Liver (tissue), 8 donors: ENCODE measurements at regions not wholly inside any gene's neighbourhood (a gene's known extent, or its start where the extent isn't known, plus 50 kb on each side); places are given as distances from the start of the nearest gene placed in this dataset.

Experiments
- DNase-seq: peaks from one replicate; pipeline ENCODE4 v3.0.0-alpha.2; 2017; ENCODE audit warnings: low spot score
- H3K27ac ChIP-seq, 2 donors: one replicate each; pipeline ENCODE4 v1.7.0; 2013; ENCODE audit warnings: inconsistent platforms in 2 of 2, low read length in 2 of 2, control low read depth in 1 of 2, low read depth in 1 of 2, mild to moderate bottlenecking in 1 of 2
- H3K27me3 ChIP-seq, 4 donors: one replicate each; pipeline versions ENCODE4 v1.6.1 to v1.7.0; 2013; ENCODE audit warnings: low read length in 3 of 4, inconsistent platforms in 1 of 4, mild to moderate bottlenecking in 1 of 4, moderate library complexity in 1 of 4; ENCODE audit not compliant: control insufficient read depth in 4 of 4, insufficient read depth in 4 of 4
- H3K36me3 ChIP-seq, 4 donors: one replicate each; pipeline versions ENCODE4 v1.6.1 to v1.7.0; 2013; ENCODE audit warnings: low read length in 3 of 4, mild to moderate bottlenecking in 3 of 4, low read depth in 1 of 4, moderate library complexity in 1 of 4; ENCODE audit not compliant: control insufficient read depth in 4 of 4, insufficient read depth in 3 of 4
- H3K4me1 ChIP-seq, 4 donors: one replicate each; pipeline versions ENCODE4 v1.6.1 to v1.7.0; 2013; ENCODE audit warnings: low read length in 3 of 4, mild to moderate bottlenecking in 3 of 4, moderate library complexity in 1 of 4; ENCODE audit not compliant: control insufficient read depth in 4 of 4, insufficient read depth in 4 of 4
- H3K4me3 ChIP-seq, 3 donors: one replicate each; pipeline versions ENCODE4 v1.6.1 to v1.7.0; 2013; ENCODE audit warnings: low read length in 3 of 3, control low read depth in 1 of 3, low read depth in 1 of 3, mild to moderate bottlenecking in 1 of 3
- H3K9ac ChIP-seq, 2 donors: one replicate each; pipeline ENCODE4 v1.7.0; 2013; ENCODE audit warnings: low read length in 2 of 2, mild to moderate bottlenecking in 2 of 2, moderate library complexity in 2 of 2, control low read depth in 1 of 2, low read depth in 1 of 2
- H3K9me3 ChIP-seq, 4 donors: one replicate each; pipeline versions ENCODE4 v1.6.1 to v1.7.0; 2013; ENCODE audit warnings: low read length in 3 of 4; ENCODE audit not compliant: control insufficient read depth in 4 of 4
- ATF3 ChIP-seq: IDR thresholded peaks from 2 replicates; pipeline ENCODE4 v1.6.1; 2016; ENCODE audit warnings: antibody characterized with exemption
- CTCF ChIP-seq: fragments of 150-350 bp; IDR thresholded peaks from 2 replicates; pipeline ENCODE4 v1.5.1; 2017; ENCODE audit warnings: improper control_type of control experiment, low read depth, low read length; ENCODE audit not compliant: missing input control
- EGR1 ChIP-seq, 2 donors: IDR thresholded peaks; 2 replicates each; pipeline ENCODE4 v1.6.1; 2016 to 2018; ENCODE audit warnings: antibody characterized with exemption in 2 of 2, low read depth in 2 of 2
- FOXA1 ChIP-seq: IDR thresholded peaks from 2 replicates; pipeline ENCODE4 v1.6.1; 2016; ENCODE audit warnings: antibody characterized with exemption
- FOXA2 ChIP-seq: IDR thresholded peaks from 2 replicates; pipeline ENCODE4 v1.6.1; 2016; ENCODE audit warnings: antibody characterized with exemption
- HNF4A ChIP-seq, 2 donors: conservative IDR thresholded peaks; 2 replicates each; pipeline ENCODE4 v1.6.1; 2016; ENCODE audit warnings: antibody characterized with exemption in 2 of 2, mild to moderate bottlenecking in 2 of 2
- MAX ChIP-seq: IDR thresholded peaks from 2 replicates; pipeline ENCODE4 v1.6.1; 2016; ENCODE audit warnings: antibody characterized with exemption
- NR2F2 ChIP-seq: IDR thresholded peaks from 2 replicates; pipeline ENCODE4 v1.6.1; 2016; ENCODE audit warnings: antibody characterized with exemption
- RAD21 ChIP-seq, 2 donors: IDR thresholded peaks; 2 replicates each; pipeline ENCODE4 v1.6.1; 2016; ENCODE audit warnings: antibody characterized with exemption in 2 of 2, mild to moderate bottlenecking in 2 of 2
- RXRA ChIP-seq, 2 donors: IDR thresholded peaks; 2 replicates each; pipeline ENCODE4 v1.6.1; 2017 to 2018; ENCODE audit warnings: antibody characterized with exemption in 2 of 2, mild to moderate bottlenecking in 1 of 2
- TAF1 ChIP-seq: conservative IDR thresholded peaks from 2 replicates; pipeline ENCODE4 v1.6.1; 2016; ENCODE audit warnings: antibody characterized with exemption, mild to moderate bottlenecking
- ZBTB33 ChIP-seq: IDR thresholded peaks from 2 replicates; pipeline ENCODE4 v1.6.1; 2016; ENCODE audit warnings: antibody characterized with exemption
- WGBS: extraction: QIAGEN DNeasy Blood & Tissue Kit; methylation state at CpG from one replicate; pipeline ENCODE4 v1.1.7; 2013; 5-methylcytosine and 5-hydroxymethylcytosine counted together
- TF ChIP-seq, protein P1 (sequence below): IDR thresholded peaks from 2 replicates; pipeline ENCODE4 v1.6.1; 2016; ENCODE audit warnings: antibody characterized with exemption, mild to moderate bottlenecking
- donor health status: healthy.
- donor health status: healthy.
- donor health status: healthy.
- donor health status: healthy.
- donor health status: healthy.

DNA sequence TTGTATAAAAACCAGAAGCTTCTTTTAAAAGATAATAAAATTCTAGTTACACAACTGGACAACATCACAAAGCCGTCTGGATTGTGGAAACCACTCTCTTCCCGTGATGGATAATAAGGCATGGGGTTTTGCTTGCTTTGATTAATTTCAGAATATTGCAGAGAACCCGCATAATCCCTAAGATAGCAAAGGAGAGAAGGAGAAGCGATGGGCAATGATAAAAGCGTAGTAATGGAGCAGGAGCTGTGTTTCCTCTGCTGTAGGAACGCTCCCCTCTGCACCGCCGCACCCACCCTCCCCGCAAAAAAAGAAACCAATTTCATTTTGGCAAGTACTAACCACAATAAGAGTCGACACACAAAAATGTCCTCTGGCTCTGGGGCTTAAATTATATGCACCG lies 340.9 kb upstream of the PSMD7 start:
- 70% methylated on average over 11 of the region's 11 CpGs for WGBS
- H3K4me3 ChIP-seq: no peak overlapping the region
- H3K27ac ChIP-seq: no peak overlapping the region
- peaks cover 0 to 3% (median 0%) of the 10 kb centered on the region in 4 donors for H3K27me3 ChIP-seq
- H3K4me1 ChIP-seq: no peaks in the 10 kb centered on the region
- H3K36me3 ChIP-seq: no peaks in the 10 kb centered on the region
- H3K9me3 ChIP-seq: no peaks in the 10 kb centered on the region
- no peak for TF ChIP-seq NR2F2
- H3K9ac ChIP-seq: no peak overlapping the region
- DNase-seq: no peak

DNA sequence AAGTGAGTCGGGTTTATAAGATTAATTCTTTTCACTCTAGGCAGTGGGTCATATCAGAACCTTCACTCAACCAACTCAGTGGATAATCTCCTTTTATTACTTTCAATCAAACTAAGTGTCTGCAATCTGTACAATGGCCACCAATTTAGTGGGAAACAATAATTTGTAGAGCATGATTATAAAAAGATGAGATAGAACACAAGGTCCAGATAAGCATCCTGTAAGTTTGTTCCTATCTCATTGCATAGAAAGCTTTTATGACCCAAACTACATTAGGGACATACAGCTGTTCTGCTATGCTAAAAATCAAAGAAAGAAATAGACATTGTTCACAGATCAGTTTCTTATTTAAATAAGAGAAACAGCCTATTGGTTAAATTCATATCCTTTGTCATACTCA lies 341.4 kb upstream of the PSMD7 start:
- H3K9ac ChIP-seq: no peak overlapping the region
- no peaks in the 10 kb centered on the region for H3K4me1 ChIP-seq
- no peaks in the 10 kb centered on the region for H3K36me3 ChIP-seq
- H3K27ac ChIP-seq: no peak overlapping the region
- TF ChIP-seq FOXA2 (no peak), ZBTB33 (no peak), FOXA1 (no peak), EGR1 (IDR thresholded peaks at IDR 0.05; ENCODE audit: low read depth in 2 of 2) (no peak), RAD21 (IDR thresholded peaks at IDR 0.05) (no peak), HNF4A (conservative IDR thresholded peaks at IDR 0.05) (no peak), CTCF (no peak), ATF3 (no peak), RXRA (IDR thresholded peaks at IDR 0.05) (no peak), TAF1 (no peak), MAX (no peak)
- TF ChIP-seq, protein P1, sequence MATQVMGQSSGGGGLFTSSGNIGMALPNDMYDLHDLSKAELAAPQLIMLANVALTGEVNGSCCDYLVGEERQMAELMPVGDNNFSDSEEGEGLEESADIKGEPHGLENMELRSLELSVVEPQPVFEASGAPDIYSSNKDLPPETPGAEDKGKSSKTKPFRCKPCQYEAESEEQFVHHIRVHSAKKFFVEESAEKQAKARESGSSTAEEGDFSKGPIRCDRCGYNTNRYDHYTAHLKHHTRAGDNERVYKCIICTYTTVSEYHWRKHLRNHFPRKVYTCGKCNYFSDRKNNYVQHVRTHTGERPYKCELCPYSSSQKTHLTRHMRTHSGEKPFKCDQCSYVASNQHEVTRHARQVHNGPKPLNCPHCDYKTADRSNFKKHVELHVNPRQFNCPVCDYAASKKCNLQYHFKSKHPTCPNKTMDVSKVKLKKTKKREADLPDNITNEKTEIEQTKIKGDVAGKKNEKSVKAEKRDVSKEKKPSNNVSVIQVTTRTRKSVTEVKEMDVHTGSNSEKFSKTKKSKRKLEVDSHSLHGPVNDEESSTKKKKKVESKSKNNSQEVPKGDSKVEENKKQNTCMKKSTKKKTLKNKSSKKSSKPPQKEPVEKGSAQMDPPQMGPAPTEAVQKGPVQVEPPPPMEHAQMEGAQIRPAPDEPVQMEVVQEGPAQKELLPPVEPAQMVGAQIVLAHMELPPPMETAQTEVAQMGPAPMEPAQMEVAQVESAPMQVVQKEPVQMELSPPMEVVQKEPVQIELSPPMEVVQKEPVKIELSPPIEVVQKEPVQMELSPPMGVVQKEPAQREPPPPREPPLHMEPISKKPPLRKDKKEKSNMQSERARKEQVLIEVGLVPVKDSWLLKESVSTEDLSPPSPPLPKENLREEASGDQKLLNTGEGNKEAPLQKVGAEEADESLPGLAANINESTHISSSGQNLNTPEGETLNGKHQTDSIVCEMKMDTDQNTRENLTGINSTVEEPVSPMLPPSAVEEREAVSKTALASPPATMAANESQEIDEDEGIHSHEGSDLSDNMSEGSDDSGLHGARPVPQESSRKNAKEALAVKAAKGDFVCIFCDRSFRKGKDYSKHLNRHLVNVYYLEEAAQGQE: no peak
- H3K27me3 ChIP-seq: peaks cover 0 to 3% (median 0%) of the 10 kb centered on the region in 4 donors
- H3K4me3 ChIP-seq: no peak overlapping the region
- no peaks in the 10 kb centered on the region for H3K9me3 ChIP-seq
- no peak for DNase-seq
- WGBS: 73% methylated on average over 1 of the region's 1 CpG
